Kasumi-1 (cell line): ENCODE measurements at regions not wholly inside any gene's neighbourhood (a gene's known extent, or its start where the extent isn't known, plus 50 kb on each side); places are given as distances from the start of the nearest gene placed in this dataset.

Source experiments
- DNase-seq, 2 experiments: peaks; one replicate each; lab custom pipeline; 2025; lab: John Stamatoyannopoulos, UW

- peak; percentile 90 to 92 for DNase-seq
Measured at GRCh38 chr12:41932470-41932991, 212.1 kb downstream of the GXYLT1 start.

GRCh38 chr12:41930866-41931437 is 213.7 kb downstream of the GXYLT1 start:
- no peak for DNase-seq

GRCh38 chr12:41924111-41924510 is 220.6 kb downstream of the GXYLT1 start:
- no peak for DNase-seq

GRCh38 chr12:41923351-41923750 is 221.3 kb downstream of the GXYLT1 start:
- DNase-seq: no peak

- no peak for DNase-seq
Measured at GRCh38 chr12:41920355-41920754, 224.3 kb downstream of the GXYLT1 start.

GRCh38 chr12:41919526-41920261 is 225.0 kb downstream of the GXYLT1 start:
- no peak for DNase-seq

GRCh38 chr12:41919048-41919447 is 225.6 kb downstream of the GXYLT1 start:
- no peak for DNase-seq

GRCh38 chr12:41917938-41918341 is 226.7 kb downstream of the GXYLT1 start:
- no peak for DNase-seq

GRCh38 chr12:41917181-41917580 is 227.5 kb downstream of the GXYLT1 start:
- no peak for DNase-seq

- no peak for DNase-seq
Measured at GRCh38 chr12:41910578-41911320, 233.9 kb downstream of the GXYLT1 start.

- no peak for DNase-seq
Measured at GRCh38 chr12:41908206-41908605, 236.5 kb downstream of the GXYLT1 start.

- no peak for DNase-seq
Measured at GRCh38 chr12:41907550-41907949, 237.1 kb downstream of the GXYLT1 start.

- no peak for DNase-seq
Measured at GRCh38 chr12:41907021-41907420, 237.7 kb downstream of the GXYLT1 start.

GRCh38 chr12:41905759-41906297 is 238.8 kb downstream of the GXYLT1 start:
- no peak for DNase-seq

GRCh38 chr12:41905073-41905758 is 239.5 kb downstream of the GXYLT1 start:
- DNase-seq: no peak

- no peak for DNase-seq
Measured at GRCh38 chr12:41904041-41904440, 240.6 kb downstream of the GXYLT1 start.

- DNase-seq: no peak
Measured at GRCh38 chr12:41903014-41903708, 241.5 kb downstream of the GXYLT1 start.

GRCh38 chr12:41899577-41899976 is 245.1 kb downstream of the GXYLT1 start:
- no peak for DNase-seq

- DNase-seq: no peak
Measured at GRCh38 chr12:41897593-41897992, 247.1 kb downstream of the GXYLT1 start.

GRCh38 chr12:41893491-41893890 is 251.2 kb downstream of the GXYLT1 start:
- DNase-seq: no peak

GRCh38 chr12:41892302-41892701 is 252.4 kb downstream of the GXYLT1 start:
- no peak for DNase-seq
